Astrocyte (in vitro differentiated cells and primary cell): ENCODE measurements at regions not wholly inside any gene's neighbourhood (a gene's known extent, or its start where the extent isn't known, plus 50 kb on each side); places are given as distances from the start of the nearest gene placed in this dataset.

Experiments used
- CTCF ChIP-seq: IDR thresholded peaks from 2 replicates; pipeline ENCODE4 v1.5.1; 2011; ENCODE audit warnings: low read depth, mild to moderate bottlenecking, inconsistent platforms, low read length, moderate library complexity; ENCODE audit not compliant: insufficient read depth
- EZH2 ChIP-seq: IDR thresholded peaks from 2 replicates; pipeline ENCODE4 v1.6.1; 2012; ENCODE audit warnings: mild to moderate bottlenecking, low read length, inconsistent platforms; ENCODE audit not compliant: insufficient read depth

- no peak for TF ChIP-seq CTCF
- TF ChIP-seq EZH2, result no peak
These were observed 1063.6 kb downstream of the FAM181B start for GRCh38 chr11:81669935-81670543.
